C4-2B (cell line): ENCODE measurements at regions not wholly inside any gene's neighbourhood (a gene's known extent, or its start where the extent isn't known, plus 50 kb on each side); places are given as distances from the start of the nearest gene placed in this dataset.

Experiments
- H3K27ac ChIP-seq: fragments of 450-650 bp; 2 replicates; pipeline ENCODE4 v1.5.1; 2017
- CTCF ChIP-seq: fragments of 450-650 bp; conservative IDR thresholded peaks from 2 replicates; pipeline ENCODE4 v1.5.1; 2017; ENCODE audit warnings: mild to moderate bottlenecking
- ZFX ChIP-seq: fragments of 450-650 bp; IDR thresholded peaks from 2 replicates; pipeline ENCODE4 v1.6.1; 2017

- TF ChIP-seq ZFX, result no peak
- no peak for TF ChIP-seq CTCF
- no peak overlapping the region for H3K27ac ChIP-seq
Measured at GRCh38 chr21:21675601-21676000, 677.4 kb downstream of the NCAM2 start.

GRCh38 chr21:21682172-21682571 is 684.0 kb downstream of the NCAM2 start:
- H3K27ac ChIP-seq, result no peak overlapping the region
- TF ChIP-seq CTCF (no peak), ZFX (no peak)

- no peak overlapping the region for H3K27ac ChIP-seq
- TF ChIP-seq ZFX (no peak), CTCF (peak; percentile 54)
Measured at GRCh38 chr21:21688889-21689288, 690.7 kb downstream of the NCAM2 start.

GRCh38 chr21:21690068-21690665 is 692.0 kb downstream of the NCAM2 start:
- H3K27ac ChIP-seq, result no peak overlapping the region
- TF ChIP-seq CTCF (no peak), ZFX (no peak)

GRCh38 chr21:21712748-21713520 is 714.7 kb downstream of the NCAM2 start:
- H3K27ac ChIP-seq, result no peak overlapping the region
- no peak for TF ChIP-seq CTCF
- no peak for TF ChIP-seq ZFX

- no peak overlapping the region for H3K27ac ChIP-seq
- TF ChIP-seq CTCF, result no peak
- TF ChIP-seq ZFX, result no peak
Measured at GRCh38 chr21:21713651-21714180, 715.5 kb downstream of the NCAM2 start.

GRCh38 chr21:21714426-21714825 is 716.2 kb downstream of the NCAM2 start:
- no peak overlapping the region for H3K27ac ChIP-seq
- TF ChIP-seq ZFX, result no peak
